ENCODE measurements at regions not wholly inside any gene's neighbourhood (a gene's known extent, or its start where the extent isn't known, plus 50 kb on each side); places are given as distances from the start of the nearest gene placed in this dataset.

- Histone ChIP-seq H3K9ac (ENCODE audit: low read length) (no peak overlapping the region), H3K27ac (ENCODE audit: low read length) (no peak overlapping the region), H4K20me1 (ENCODE audit: insufficient read depth, low read length) (no peaks in the 10 kb centered on the region), H3K79me2 (ENCODE audit: low read length) (no peaks in the 10 kb centered on the region), H3K4me3 (ENCODE audit: low read length) (no peak overlapping the region), H3K4me1 (ENCODE audit: low read length) (no peaks in the 10 kb centered on the region), H2AFZ (ENCODE audit: low read depth, low read length) (no peak overlapping the region), H3K27me3 (ENCODE audit: low read depth, low read length) (no peaks in the 10 kb centered on the region), H3K9me3 (ENCODE audit: insufficient read depth, low read length) (no peaks in the 10 kb centered on the region), H3K4me2 (ENCODE audit: low read length) (no peak overlapping the region), H3K36me3 (replicated peaks; ENCODE audit: low read depth, low read length) (no peaks in the 10 kb centered on the region)
- TF ChIP-seq, protein P1, sequence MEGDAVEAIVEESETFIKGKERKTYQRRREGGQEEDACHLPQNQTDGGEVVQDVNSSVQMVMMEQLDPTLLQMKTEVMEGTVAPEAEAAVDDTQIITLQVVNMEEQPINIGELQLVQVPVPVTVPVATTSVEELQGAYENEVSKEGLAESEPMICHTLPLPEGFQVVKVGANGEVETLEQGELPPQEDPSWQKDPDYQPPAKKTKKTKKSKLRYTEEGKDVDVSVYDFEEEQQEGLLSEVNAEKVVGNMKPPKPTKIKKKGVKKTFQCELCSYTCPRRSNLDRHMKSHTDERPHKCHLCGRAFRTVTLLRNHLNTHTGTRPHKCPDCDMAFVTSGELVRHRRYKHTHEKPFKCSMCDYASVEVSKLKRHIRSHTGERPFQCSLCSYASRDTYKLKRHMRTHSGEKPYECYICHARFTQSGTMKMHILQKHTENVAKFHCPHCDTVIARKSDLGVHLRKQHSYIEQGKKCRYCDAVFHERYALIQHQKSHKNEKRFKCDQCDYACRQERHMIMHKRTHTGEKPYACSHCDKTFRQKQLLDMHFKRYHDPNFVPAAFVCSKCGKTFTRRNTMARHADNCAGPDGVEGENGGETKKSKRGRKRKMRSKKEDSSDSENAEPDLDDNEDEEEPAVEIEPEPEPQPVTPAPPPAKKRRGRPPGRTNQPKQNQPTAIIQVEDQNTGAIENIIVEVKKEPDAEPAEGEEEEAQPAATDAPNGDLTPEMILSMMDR (IDR thresholded peaks at IDR 0.05; ENCODE audit: low read depth, low read length) = no peak
- no peak for TF ChIP-seq EZH2phosphoT487 (IDR thresholded peaks at IDR 0.05; ENCODE audit: low read depth)
Observed at GRCh38 chr9:116008278-116008677, 145.3 kb upstream of the PAPPA start.

DNA sequence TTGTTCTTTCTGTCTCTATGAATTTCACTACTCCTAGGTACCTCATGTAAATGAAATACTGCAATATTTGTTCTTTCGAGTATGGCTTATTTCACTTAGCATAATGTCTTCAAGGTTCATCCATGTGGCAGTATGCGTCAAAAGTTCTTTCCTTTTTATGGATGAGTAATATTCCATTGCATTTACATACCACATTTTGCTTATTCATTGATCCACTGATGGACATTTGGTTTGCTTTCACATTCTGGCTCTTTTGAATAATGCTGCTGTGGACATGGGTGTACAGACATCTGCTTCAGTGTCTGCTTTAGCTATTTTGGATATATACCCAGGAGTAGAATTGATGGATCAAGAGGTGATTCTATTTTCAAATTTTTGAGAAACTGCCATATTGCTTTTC is 144.2 kb upstream of the PAPPA start:
- Histone ChIP-seq H3K27me3 (ENCODE audit: low read depth, low read length) (no peaks in the 10 kb centered on the region), H2AFZ (ENCODE audit: low read depth, low read length) (no peak overlapping the region), H3K36me3 (replicated peaks; ENCODE audit: low read depth, low read length) (no peaks in the 10 kb centered on the region), H4K20me1 (ENCODE audit: insufficient read depth, low read length) (no peaks in the 10 kb centered on the region), H3K4me2 (ENCODE audit: low read length) (no peak overlapping the region), H3K27ac (ENCODE audit: low read length) (no peak overlapping the region), H3K4me3 (ENCODE audit: low read length) (no peak overlapping the region), H3K9ac (ENCODE audit: low read length) (no peak overlapping the region), H3K79me2 (ENCODE audit: low read length) (no peaks in the 10 kb centered on the region), H3K9me3 (ENCODE audit: insufficient read depth, low read length) (no peaks in the 10 kb centered on the region), H3K4me1 (ENCODE audit: low read length) (no peaks in the 10 kb centered on the region)
- TF ChIP-seq EZH2phosphoT487 (IDR thresholded peaks at IDR 0.05; ENCODE audit: low read depth) = no peak
- TF ChIP-seq, protein P1 (IDR thresholded peaks at IDR 0.05; ENCODE audit: low read depth, low read length) = no peak

DNA sequence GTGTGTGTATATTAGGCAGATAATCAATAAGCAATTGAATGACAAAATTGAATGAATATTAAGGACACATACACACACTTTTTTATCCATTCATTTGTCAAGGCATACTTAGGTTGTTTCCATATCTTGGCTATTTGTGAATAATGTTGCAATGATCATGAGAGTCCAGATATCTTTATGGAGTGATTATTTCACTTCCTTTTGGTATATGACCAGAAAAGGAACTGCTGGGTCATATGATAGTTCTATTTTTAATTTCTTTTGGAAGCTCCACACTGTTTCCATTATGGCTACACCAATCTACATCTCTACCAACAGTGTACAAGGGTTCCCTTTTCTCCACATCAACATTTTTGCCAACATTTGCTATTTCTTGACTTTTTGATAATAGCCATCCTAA is 137.7 kb upstream of the PAPPA start:
- Histone ChIP-seq H3K9me3 (ENCODE audit: insufficient read depth, low read length) (no peaks in the 10 kb centered on the region), H3K27me3 (ENCODE audit: low read depth, low read length) (no peaks in the 10 kb centered on the region), H2AFZ (ENCODE audit: low read depth, low read length) (no peak overlapping the region), H3K79me2 (ENCODE audit: low read length) (no peaks in the 10 kb centered on the region), H3K27ac (ENCODE audit: low read length) (no peak overlapping the region), H3K4me1 (ENCODE audit: low read length) (no peaks in the 10 kb centered on the region), H3K9ac (ENCODE audit: low read length) (no peak overlapping the region), H4K20me1 (ENCODE audit: insufficient read depth, low read length) (no peaks in the 10 kb centered on the region), H3K4me2 (ENCODE audit: low read length) (no peak overlapping the region), H3K36me3 (replicated peaks; ENCODE audit: low read depth, low read length) (no peaks in the 10 kb centered on the region), H3K4me3 (ENCODE audit: low read length) (no peak overlapping the region)
- no peak for TF ChIP-seq EZH2phosphoT487 (IDR thresholded peaks at IDR 0.05; ENCODE audit: low read depth)
- TF ChIP-seq, protein P1 (IDR thresholded peaks at IDR 0.05; ENCODE audit: low read depth, low read length) = no peak

- Histone ChIP-seq H3K4me2 (ENCODE audit: low read length) (no peak overlapping the region), H3K79me2 (ENCODE audit: low read length) (no peaks in the 10 kb centered on the region), H4K20me1 (ENCODE audit: insufficient read depth, low read length) (no peaks in the 10 kb centered on the region), H3K9ac (ENCODE audit: low read length) (no peak overlapping the region), H2AFZ (ENCODE audit: low read depth, low read length) (no peak overlapping the region), H3K27me3 (ENCODE audit: low read depth, low read length) (no peaks in the 10 kb centered on the region), H3K36me3 (replicated peaks; ENCODE audit: low read depth, low read length) (no peaks in the 10 kb centered on the region), H3K27ac (ENCODE audit: low read length) (no peak overlapping the region), H3K4me1 (ENCODE audit: low read length) (no peaks in the 10 kb centered on the region), H3K4me3 (ENCODE audit: low read length) (no peak overlapping the region), H3K9me3 (ENCODE audit: insufficient read depth, low read length) (no peaks in the 10 kb centered on the region)
- no peak for TF ChIP-seq EZH2phosphoT487 (IDR thresholded peaks at IDR 0.05; ENCODE audit: low read depth)
- TF ChIP-seq, protein P1 (IDR thresholded peaks at IDR 0.05; ENCODE audit: low read depth, low read length) = no peak
Observed at GRCh38 chr9:116020146-116020545, 133.4 kb upstream of the PAPPA start.

Data from OCI-LY3 (cell line).